ENCODE measurements at regions not wholly inside any gene's neighbourhood (a gene's known extent, or its start where the extent isn't known, plus 50 kb on each side); places are given as distances from the start of the nearest gene placed in this dataset.

DNA sequence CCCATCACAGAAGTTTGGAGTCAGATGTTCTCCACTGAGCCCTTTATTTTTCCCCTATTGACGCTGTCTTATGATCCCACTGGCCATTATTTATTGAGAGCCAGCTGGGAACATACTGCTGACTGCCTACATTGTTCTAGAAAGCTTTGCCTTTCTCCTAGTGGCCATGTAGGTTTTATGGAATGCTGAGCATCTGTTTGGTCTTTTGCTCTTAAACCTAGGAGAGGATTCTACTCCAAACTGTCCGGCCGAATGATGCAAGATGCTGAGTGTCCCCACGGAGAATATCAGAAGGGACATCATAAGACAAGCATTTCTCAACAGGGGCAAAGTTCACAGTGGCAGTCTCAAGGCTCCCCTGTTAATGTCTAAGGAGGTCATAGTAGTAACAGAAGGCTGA is 171.4 kb downstream of the ARRDC4 start:
- CTCF ChIA-PET = no interaction called here
- no peak for ATAC-seq
- H3K9me3 Mint-ChIP-seq = peaks cover 8% of the 10 kb centered on the region

GRCh38 chr15:98134905-98135304 is 174.4 kb downstream of the ARRDC4 start:
- TF ChIP-seq RORB (CRISPR knock-in tag; IDR thresholded peaks at IDR 0.05) = no peak
- Mint-ChIP-seq H3K27me3 (ENCODE audit: low read depth) (no peaks in the 10 kb centered on the region), H3K4me3 (no peak overlapping the region), H3K4me1 (no peaks in the 10 kb centered on the region), H3K9me3 (peaks cover 5% of the 10 kb centered on the region), H3K27ac (no peak overlapping the region), H3K36me3 (no peaks in the 10 kb centered on the region)
- CTCF ChIA-PET = interaction anchor here (1.2 kb wide), 1 partner anchor 38 kb away, joined by 4 read pairs; no protein-coding TSS in a partner anchor
- ATAC-seq = no peak
- no peak for DNase-seq (ENCODE audit: low spot score)
- POLR2A ChIA-PET = no interaction called here

More for the DNA sequence above, 171.4 kb downstream of the ARRDC4 start:
- TF ChIP-seq CREM (CRISPR knock-in tag; IDR thresholded peaks at IDR 0.05) (no peak), ZNF121 (CRISPR knock-in tag; IDR thresholded peaks at IDR 0.05) (no peak), SOX15 (CRISPR knock-in tag; IDR thresholded peaks at IDR 0.05) (no peak), TEAD1 (CRISPR knock-in tag; IDR thresholded peaks at IDR 0.05) (no peak)
- TF ChIP-seq, protein P1, sequence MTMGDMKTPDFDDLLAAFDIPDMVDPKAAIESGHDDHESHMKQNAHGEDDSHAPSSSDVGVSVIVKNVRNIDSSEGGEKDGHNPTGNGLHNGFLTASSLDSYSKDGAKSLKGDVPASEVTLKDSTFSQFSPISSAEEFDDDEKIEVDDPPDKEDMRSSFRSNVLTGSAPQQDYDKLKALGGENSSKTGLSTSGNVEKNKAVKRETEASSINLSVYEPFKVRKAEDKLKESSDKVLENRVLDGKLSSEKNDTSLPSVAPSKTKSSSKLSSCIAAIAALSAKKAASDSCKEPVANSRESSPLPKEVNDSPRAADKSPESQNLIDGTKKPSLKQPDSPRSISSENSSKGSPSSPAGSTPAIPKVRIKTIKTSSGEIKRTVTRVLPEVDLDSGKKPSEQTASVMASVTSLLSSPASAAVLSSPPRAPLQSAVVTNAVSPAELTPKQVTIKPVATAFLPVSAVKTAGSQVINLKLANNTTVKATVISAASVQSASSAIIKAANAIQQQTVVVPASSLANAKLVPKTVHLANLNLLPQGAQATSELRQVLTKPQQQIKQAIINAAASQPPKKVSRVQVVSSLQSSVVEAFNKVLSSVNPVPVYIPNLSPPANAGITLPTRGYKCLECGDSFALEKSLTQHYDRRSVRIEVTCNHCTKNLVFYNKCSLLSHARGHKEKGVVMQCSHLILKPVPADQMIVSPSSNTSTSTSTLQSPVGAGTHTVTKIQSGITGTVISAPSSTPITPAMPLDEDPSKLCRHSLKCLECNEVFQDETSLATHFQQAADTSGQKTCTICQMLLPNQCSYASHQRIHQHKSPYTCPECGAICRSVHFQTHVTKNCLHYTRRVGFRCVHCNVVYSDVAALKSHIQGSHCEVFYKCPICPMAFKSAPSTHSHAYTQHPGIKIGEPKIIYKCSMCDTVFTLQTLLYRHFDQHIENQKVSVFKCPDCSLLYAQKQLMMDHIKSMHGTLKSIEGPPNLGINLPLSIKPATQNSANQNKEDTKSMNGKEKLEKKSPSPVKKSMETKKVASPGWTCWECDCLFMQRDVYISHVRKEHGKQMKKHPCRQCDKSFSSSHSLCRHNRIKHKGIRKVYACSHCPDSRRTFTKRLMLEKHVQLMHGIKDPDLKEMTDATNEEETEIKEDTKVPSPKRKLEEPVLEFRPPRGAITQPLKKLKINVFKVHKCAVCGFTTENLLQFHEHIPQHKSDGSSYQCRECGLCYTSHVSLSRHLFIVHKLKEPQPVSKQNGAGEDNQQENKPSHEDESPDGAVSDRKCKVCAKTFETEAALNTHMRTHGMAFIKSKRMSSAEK (CRISPR knock-in tag; IDR thresholded peaks at IDR 0.05; ENCODE audit: borderline replicate concordance) = no peak
- H3K27me3 Mint-ChIP-seq (ENCODE audit: low read depth) = no peaks in the 10 kb centered on the region; the same call in 1 of the 2 replicates
- no peak for DNase-seq (ENCODE audit: low spot score)
- H3K4me3 Mint-ChIP-seq = no peak overlapping the region
- H3K4me1 Mint-ChIP-seq = peaks cover 9% of the 10 kb centered on the region
- no peak overlapping the region for H3K27ac Mint-ChIP-seq
- H3K36me3 Mint-ChIP-seq = no peaks in the 10 kb centered on the region
- POLR2A ChIA-PET = no interaction called here

- ChIA-PET POLR2A (no interaction called here), CTCF (interaction anchor here (2.4 kb wide), 1 partner anchor 39 kb away, joined by 8 read pairs; no protein-coding TSS in a partner anchor)
- no peak overlapping the region for H3K27ac Mint-ChIP-seq
- no peak for DNase-seq (ENCODE audit: low spot score)
- no peaks in the 10 kb centered on the region for H3K36me3 Mint-ChIP-seq
- H3K4me1 Mint-ChIP-seq = no peaks in the 10 kb centered on the region; the same call in none of the 2 replicates
- no peak overlapping the region for H3K4me3 Mint-ChIP-seq
- H3K27me3 Mint-ChIP-seq (ENCODE audit: low read depth) = no peaks in the 10 kb centered on the region
- ATAC-seq = no peak
- no peaks in the 10 kb centered on the region for H3K9me3 Mint-ChIP-seq
- no peak for TF ChIP-seq ZNF425 (CRISPR knock-in tag; conservative IDR thresholded peaks at IDR 0.05)
- TF ChIP-seq TCF7 (CRISPR knock-in tag; IDR thresholded peaks at IDR 0.05; ENCODE audit: low read depth) = no peak
- no peak for TF ChIP-seq ZNF232 (CRISPR knock-in tag; IDR thresholded peaks at IDR 0.05)
- no peak for TF ChIP-seq NR3C1 (CRISPR knock-in tag; conservative IDR thresholded peaks at IDR 0.05; ENCODE audit: low read depth)
- no peak for TF ChIP-seq ZNF219 (CRISPR knock-in tag; IDR thresholded peaks at IDR 0.05; ENCODE audit: borderline replicate concordance)
- no peak for TF ChIP-seq ZNF121 (CRISPR knock-in tag; IDR thresholded peaks at IDR 0.05)
- TF ChIP-seq, protein P2, sequence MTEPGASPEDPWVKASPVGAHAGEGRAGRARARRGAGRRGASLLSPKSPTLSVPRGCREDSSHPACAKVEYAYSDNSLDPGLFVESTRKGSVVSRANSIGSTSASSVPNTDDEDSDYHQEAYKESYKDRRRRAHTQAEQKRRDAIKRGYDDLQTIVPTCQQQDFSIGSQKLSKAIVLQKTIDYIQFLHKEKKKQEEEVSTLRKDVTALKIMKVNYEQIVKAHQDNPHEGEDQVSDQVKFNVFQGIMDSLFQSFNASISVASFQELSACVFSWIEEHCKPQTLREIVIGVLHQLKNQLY (CRISPR knock-in tag; IDR thresholded peaks at IDR 0.05) = no peak
- TF ChIP-seq, protein P3, sequence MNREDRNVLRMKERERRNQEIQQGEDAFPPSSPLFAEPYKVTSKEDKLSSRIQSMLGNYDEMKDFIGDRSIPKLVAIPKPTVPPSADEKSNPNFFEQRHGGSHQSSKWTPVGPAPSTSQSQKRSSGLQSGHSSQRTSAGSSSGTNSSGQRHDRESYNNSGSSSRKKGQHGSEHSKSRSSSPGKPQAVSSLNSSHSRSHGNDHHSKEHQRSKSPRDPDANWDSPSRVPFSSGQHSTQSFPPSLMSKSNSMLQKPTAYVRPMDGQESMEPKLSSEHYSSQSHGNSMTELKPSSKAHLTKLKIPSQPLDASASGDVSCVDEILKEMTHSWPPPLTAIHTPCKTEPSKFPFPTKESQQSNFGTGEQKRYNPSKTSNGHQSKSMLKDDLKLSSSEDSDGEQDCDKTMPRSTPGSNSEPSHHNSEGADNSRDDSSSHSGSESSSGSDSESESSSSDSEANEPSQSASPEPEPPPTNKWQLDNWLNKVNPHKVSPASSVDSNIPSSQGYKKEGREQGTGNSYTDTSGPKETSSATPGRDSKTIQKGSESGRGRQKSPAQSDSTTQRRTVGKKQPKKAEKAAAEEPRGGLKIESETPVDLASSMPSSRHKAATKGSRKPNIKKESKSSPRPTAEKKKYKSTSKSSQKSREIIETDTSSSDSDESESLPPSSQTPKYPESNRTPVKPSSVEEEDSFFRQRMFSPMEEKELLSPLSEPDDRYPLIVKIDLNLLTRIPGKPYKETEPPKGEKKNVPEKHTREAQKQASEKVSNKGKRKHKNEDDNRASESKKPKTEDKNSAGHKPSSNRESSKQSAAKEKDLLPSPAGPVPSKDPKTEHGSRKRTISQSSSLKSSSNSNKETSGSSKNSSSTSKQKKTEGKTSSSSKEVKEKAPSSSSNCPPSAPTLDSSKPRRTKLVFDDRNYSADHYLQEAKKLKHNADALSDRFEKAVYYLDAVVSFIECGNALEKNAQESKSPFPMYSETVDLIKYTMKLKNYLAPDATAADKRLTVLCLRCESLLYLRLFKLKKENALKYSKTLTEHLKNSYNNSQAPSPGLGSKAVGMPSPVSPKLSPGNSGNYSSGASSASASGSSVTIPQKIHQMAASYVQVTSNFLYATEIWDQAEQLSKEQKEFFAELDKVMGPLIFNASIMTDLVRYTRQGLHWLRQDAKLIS (CRISPR knock-in tag; IDR thresholded peaks at IDR 0.05; ENCODE audit: borderline replicate concordance) = no peak
- TF ChIP-seq ZMAT4 (CRISPR knock-in tag; IDR thresholded peaks at IDR 0.05) = no peak
- no peak for TF ChIP-seq HMGXB4 (CRISPR knock-in tag; IDR thresholded peaks at IDR 0.05)
- TF ChIP-seq ZNF263 (CRISPR knock-in tag; IDR thresholded peaks at IDR 0.05; ENCODE audit: low read depth) = no peak
- no peak for TF ChIP-seq ZBTB21 (CRISPR knock-in tag; IDR thresholded peaks at IDR 0.05; ENCODE audit: borderline replicate concordance)
- TF ChIP-seq ZNF416 (CRISPR knock-in tag; IDR thresholded peaks at IDR 0.05) = no peak
- no peak for TF ChIP-seq FOXK1 (CRISPR knock-in tag; IDR thresholded peaks at IDR 0.05)
- no peak for TF ChIP-seq NFATC4 (CRISPR knock-in tag; IDR thresholded peaks at IDR 0.05)
Measured at GRCh38 chr15:98138910-98139309, 178.4 kb downstream of the ARRDC4 start.

All from WTC11 (cell line).